WTC11 (cell line): ENCODE measurements at regions not wholly inside any gene's neighbourhood (a gene's known extent, or its start where the extent isn't known, plus 50 kb on each side); places are given as distances from the start of the nearest gene placed in this dataset.

Source experiments
- ATAC-seq: fragments of 200-7000 bp; cut with Tn5 transposase; 2 replicates; pipeline ENCODE4 v1.10.0; 2021; ENCODE audit warnings: mild to moderate bottlenecking, moderate library complexity
- CTCF ChIA-PET: fragments of 300-600 bp; sonication (Branson Sonifier 250); formaldehyde crosslinking; loops from one replicate; lab custom pipeline; 2021; ENCODE audit warnings: antibody characterized with exemption; lab: Charles Lee
- POLR2A ChIA-PET: fragments of 350-600 bp; sonication (Branson Sonifier 250); formaldehyde crosslinking; loops from one replicate; lab custom pipeline; 2021; ENCODE audit warnings: antibody characterized with exemption; lab: Charles Lee
- DNase-seq: peaks from one replicate; pipeline ENCODE4 v3.0.0; 2021; ENCODE audit warnings: low spot score
- H3K27ac Mint-ChIP-seq: 2 replicates; pipeline ENCODE4 v1.8.0; 2021; ENCODE audit warnings: mixed read lengths
- H3K27me3 Mint-ChIP-seq: 2 replicates; pipeline ENCODE4 v1.8.0; 2021; ENCODE audit warnings: low read depth, mild to moderate bottlenecking, moderate library complexity, mixed read lengths
- H3K36me3 Mint-ChIP-seq: 2 replicates; pipeline ENCODE4 v1.8.0; 2021; ENCODE audit warnings: mixed read lengths
- H3K4me1 Mint-ChIP-seq: 2 replicates; pipeline ENCODE4 v1.8.0; 2022; ENCODE audit warnings: mixed read lengths
- H3K4me3 Mint-ChIP-seq: 2 replicates; pipeline ENCODE4 v1.8.0; 2021; ENCODE audit warnings: mild to moderate bottlenecking, moderate library complexity, mixed read lengths
- H3K9me3 Mint-ChIP-seq: 2 replicates; pipeline ENCODE4 v1.8.0; 2021; ENCODE audit warnings: mixed read lengths
- ARID4B ChIP-seq: sonication (generic); formaldehyde crosslinking; IDR thresholded peaks from 2 replicates; pipeline ENCODE4 v1.8.0; 2023; ENCODE audit warnings: missing genetic modification reagents, mild to moderate bottlenecking, borderline replicate concordance
- ATF1 ChIP-seq: sonication (generic); formaldehyde crosslinking; IDR thresholded peaks from 2 replicates; pipeline ENCODE4 v1.8.1; 2023; ENCODE audit warnings: mild to moderate bottlenecking, moderate library complexity, missing genetic modification reagents
- CBFB ChIP-seq: sonication (generic); formaldehyde crosslinking; IDR thresholded peaks from 2 replicates; pipeline ENCODE4 v1.8.1; 2022; ENCODE audit warnings: mild to moderate bottlenecking, low read depth, missing genetic modification reagents
- FOXK1 ChIP-seq: sonication (generic); formaldehyde crosslinking; IDR thresholded peaks from 2 replicates; pipeline ENCODE4 v1.8.0; 2022; ENCODE audit warnings: mild to moderate bottlenecking, moderate library complexity, missing genetic modification reagents
- FOXP4 ChIP-seq: sonication (generic); formaldehyde crosslinking; IDR thresholded peaks from 2 replicates; pipeline ENCODE4 v1.8.0; 2022; ENCODE audit warnings: mild to moderate bottlenecking, missing genetic modification reagents
- GRHL2 ChIP-seq: fragments of 250-450 bp; sonication (Bioruptor Pico); IDR thresholded peaks from 2 replicates; pipeline ENCODE4 v1.8.0; 2022; ENCODE audit warnings: mild to moderate bottlenecking, moderate library complexity; ENCODE audit not compliant: insufficient replicate concordance, severe bottlenecking
- IRF1 ChIP-seq: sonication (generic); formaldehyde crosslinking; IDR thresholded peaks from 2 replicates; pipeline ENCODE4 v1.8.0; 2023; ENCODE audit warnings: missing genetic modification reagents
- JUN ChIP-seq: sonication (generic); formaldehyde crosslinking; IDR thresholded peaks from 2 replicates; pipeline ENCODE4 v1.8.0; 2023; ENCODE audit warnings: mild to moderate bottlenecking, missing genetic modification reagents
- KAT7 ChIP-seq: sonication (generic); formaldehyde crosslinking; IDR thresholded peaks from 2 replicates; pipeline ENCODE4 v1.8.1; 2023; ENCODE audit warnings: missing genetic modification reagents, mild to moderate bottlenecking, borderline replicate concordance
- MAX ChIP-seq: sonication (generic); formaldehyde crosslinking; IDR thresholded peaks from 2 replicates; pipeline ENCODE4 v1.8.0; 2022; ENCODE audit warnings: mild to moderate bottlenecking, missing genetic modification reagents
- MYBL2 ChIP-seq: sonication (generic); formaldehyde crosslinking; IDR thresholded peaks from 2 replicates; pipeline ENCODE4 v1.8.1; 2023; ENCODE audit warnings: mild to moderate bottlenecking, moderate library complexity, missing genetic modification reagents
- PRDM15 ChIP-seq: sonication (generic); formaldehyde crosslinking; IDR thresholded peaks from 2 replicates; pipeline ENCODE4 v1.8.0; 2022; ENCODE audit warnings: missing genetic modification reagents
- RELA ChIP-seq: sonication (generic); formaldehyde crosslinking; IDR thresholded peaks from 2 replicates; pipeline ENCODE4 v1.8.1; 2022; ENCODE audit warnings: missing genetic modification reagents, mild to moderate bottlenecking, borderline replicate concordance
- SP1 ChIP-seq: sonication (generic); formaldehyde crosslinking; conservative IDR thresholded peaks from 2 replicates; pipeline ENCODE4 v1.8.1; 2022; ENCODE audit warnings: missing genetic modification reagents
- TEAD4 ChIP-seq: sonication (generic); formaldehyde crosslinking; IDR thresholded peaks from 2 replicates; pipeline ENCODE4 v1.8.0; 2022; ENCODE audit warnings: mild to moderate bottlenecking, missing genetic modification reagents
- USF1 ChIP-seq: sonication (generic); formaldehyde crosslinking; IDR thresholded peaks from 2 replicates; pipeline ENCODE4 v1.8.0; 2022; ENCODE audit warnings: mild to moderate bottlenecking, missing genetic modification reagents
- USF2 ChIP-seq: sonication (generic); formaldehyde crosslinking; IDR thresholded peaks from 2 replicates; pipeline ENCODE4 v1.8.1; 2023; ENCODE audit warnings: mild to moderate bottlenecking, missing genetic modification reagents, moderate library complexity
- ZNF219 ChIP-seq: sonication (generic); formaldehyde crosslinking; IDR thresholded peaks from 2 replicates; pipeline ENCODE4 v1.8.0; 2023; ENCODE audit warnings: missing genetic modification reagents, mild to moderate bottlenecking, borderline replicate concordance
- ZNF281 ChIP-seq: sonication (generic); formaldehyde crosslinking; IDR thresholded peaks from 2 replicates; pipeline ENCODE4 v1.8.0; 2023; ENCODE audit warnings: mild to moderate bottlenecking, missing genetic modification reagents

- TF ChIP-seq FOXP4 (CRISPR knock-in tag), result peak; percentile 75; the same call in 1 of the 2 replicates
- no peak for TF ChIP-seq TEAD4 (CRISPR knock-in tag)
- TF ChIP-seq RELA, result no peak
- 0 out of 2 replicates have a peak, but pooled peaks have one; percentile 47 for TF ChIP-seq MYBL2 (CRISPR knock-in tag)
- TF ChIP-seq USF2 (CRISPR knock-in tag), result no peak
- no peak for TF ChIP-seq GRHL2
- TF ChIP-seq SP1, result no peak
- TF ChIP-seq CBFB (CRISPR knock-in tag), result no peak; the same call in 1 of the 2 replicates
These were observed 52.4 kb upstream of the H6PD start (continued) for GRCh38 chr1:9181990-9182783.

- CTCF ChIA-PET, result interaction anchor here (0.6 to 4.7 kb wide), 7 partner anchors 14 to 178 kb away, joined by 3 to 32 read pairs (median 4); no protein-coding TSS in a partner anchor
- POLR2A ChIA-PET, result interaction anchor here (1.2 kb wide), 1 partner anchor 19 kb away, joined by 4 read pairs; no protein-coding TSS in a partner anchor
- H3K4me1 Mint-ChIP-seq, result peaks cover 48% of the 10 kb centered on the region
- DNase-seq (no peak), ATAC-seq (0 out of 2 replicates have a peak, but pooled peaks have one; percentile 6)
- peak overlapping the region; percentile 90 for H3K4me3 Mint-ChIP-seq
- no peak overlapping the region for H3K27ac Mint-ChIP-seq
- peaks cover 14% of the 10 kb centered on the region for H3K27me3 Mint-ChIP-seq
- peaks cover 25% of the 10 kb centered on the region for H3K36me3 Mint-ChIP-seq
- no peaks in the 10 kb centered on the region for H3K9me3 Mint-ChIP-seq
- TF ChIP-seq USF1 (CRISPR knock-in tag) (no peak), MAX (CRISPR knock-in tag) (no peak; the same call in 1 of the 2 replicates), FOXK1 (CRISPR knock-in tag) (0 out of 2 replicates have a peak, but pooled peaks have one; percentile 42), ARID4B (CRISPR knock-in tag) (no peak), ATF1 (CRISPR knock-in tag) (no peak), JUN (0 out of 2 replicates have a peak, but pooled peaks have one; percentile 24), ZNF219 (peak; percentile 16; the same call in 1 of the 2 replicates), KAT7 (no peak), ZNF281 (CRISPR knock-in tag) (no peak), IRF1 (CRISPR knock-in tag) (no peak), PRDM15 (CRISPR knock-in tag) (peak; percentile 28; the same call in 1 of the 2 replicates)
These were observed 51.8 kb upstream of the H6PD start for GRCh38 chr1:9182784-9183257.
